ENCODE measurements at regions not wholly inside any gene's neighbourhood (a gene's known extent, or its start where the extent isn't known, plus 50 kb on each side); places are given as distances from the start of the nearest gene placed in this dataset.

DNA sequence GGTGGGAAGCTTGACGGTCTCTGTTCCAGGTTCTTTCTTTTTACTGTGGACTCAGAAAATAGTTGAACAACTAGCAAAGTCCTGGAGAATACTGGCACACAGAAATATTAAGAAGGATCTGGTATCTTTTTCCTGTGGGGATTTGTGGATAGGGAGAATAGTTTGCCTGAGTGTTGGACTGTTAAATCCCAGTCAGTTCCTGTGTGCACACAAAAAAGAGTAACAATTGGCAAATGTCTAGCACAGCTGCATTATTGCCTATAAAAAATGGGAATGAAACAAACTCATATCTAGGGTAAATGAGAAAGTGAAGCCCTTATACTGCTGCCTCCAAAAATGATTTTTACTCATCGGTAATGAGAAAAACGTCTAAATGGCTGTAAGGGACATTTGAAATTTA, 828.2 kb downstream of the JRKL start:
- no peaks in the 10 kb centered on the region for H3K9me3 ChIP-seq (ENCODE audit: insufficient read depth, low read length)
- no peak overlapping the region for H3K4me3 ChIP-seq (ENCODE audit: insufficient read depth, low read length, poor library complexity, severe bottlenecking)
- no peaks in the 10 kb centered on the region for H3K79me2 ChIP-seq (ENCODE audit: insufficient read depth, low read length)
- H3F3A ChIP-seq (ENCODE audit: insufficient read depth) = no peaks in the 10 kb centered on the region
- no peak for TF ChIP-seq EZH2phosphoT487 (conservative IDR thresholded peaks at IDR 0.05; ENCODE audit: low read length)
- TF ChIP-seq, protein P1, sequence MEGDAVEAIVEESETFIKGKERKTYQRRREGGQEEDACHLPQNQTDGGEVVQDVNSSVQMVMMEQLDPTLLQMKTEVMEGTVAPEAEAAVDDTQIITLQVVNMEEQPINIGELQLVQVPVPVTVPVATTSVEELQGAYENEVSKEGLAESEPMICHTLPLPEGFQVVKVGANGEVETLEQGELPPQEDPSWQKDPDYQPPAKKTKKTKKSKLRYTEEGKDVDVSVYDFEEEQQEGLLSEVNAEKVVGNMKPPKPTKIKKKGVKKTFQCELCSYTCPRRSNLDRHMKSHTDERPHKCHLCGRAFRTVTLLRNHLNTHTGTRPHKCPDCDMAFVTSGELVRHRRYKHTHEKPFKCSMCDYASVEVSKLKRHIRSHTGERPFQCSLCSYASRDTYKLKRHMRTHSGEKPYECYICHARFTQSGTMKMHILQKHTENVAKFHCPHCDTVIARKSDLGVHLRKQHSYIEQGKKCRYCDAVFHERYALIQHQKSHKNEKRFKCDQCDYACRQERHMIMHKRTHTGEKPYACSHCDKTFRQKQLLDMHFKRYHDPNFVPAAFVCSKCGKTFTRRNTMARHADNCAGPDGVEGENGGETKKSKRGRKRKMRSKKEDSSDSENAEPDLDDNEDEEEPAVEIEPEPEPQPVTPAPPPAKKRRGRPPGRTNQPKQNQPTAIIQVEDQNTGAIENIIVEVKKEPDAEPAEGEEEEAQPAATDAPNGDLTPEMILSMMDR (IDR thresholded peaks at IDR 0.05; ENCODE audit: insufficient read depth, low read length, poor library complexity, severe bottlenecking) = no peak
- no peaks in the 10 kb centered on the region for H3K36me3 ChIP-seq (ENCODE audit: low read length)
- no peak overlapping the region for H2AFZ ChIP-seq (ENCODE audit: low read depth, low read length, severe bottlenecking)
- no peak overlapping the region for H3K27ac ChIP-seq (ENCODE audit: low read depth, low read length)
- no peaks in the 10 kb centered on the region for H3K9me2 ChIP-seq (replicated peaks; ENCODE audit: insufficient read depth, low read length)
- no peaks in the 10 kb centered on the region for H3K27me3 ChIP-seq (ENCODE audit: low read length)
- H4K20me1 ChIP-seq (ENCODE audit: low read depth, low read length) = no peaks in the 10 kb centered on the region
- no peak overlapping the region for H3K4me2 ChIP-seq (ENCODE audit: low read depth, low read length, poor library complexity, severe bottlenecking)
- no peak overlapping the region for H3K9ac ChIP-seq (ENCODE audit: low read length)

DNA sequence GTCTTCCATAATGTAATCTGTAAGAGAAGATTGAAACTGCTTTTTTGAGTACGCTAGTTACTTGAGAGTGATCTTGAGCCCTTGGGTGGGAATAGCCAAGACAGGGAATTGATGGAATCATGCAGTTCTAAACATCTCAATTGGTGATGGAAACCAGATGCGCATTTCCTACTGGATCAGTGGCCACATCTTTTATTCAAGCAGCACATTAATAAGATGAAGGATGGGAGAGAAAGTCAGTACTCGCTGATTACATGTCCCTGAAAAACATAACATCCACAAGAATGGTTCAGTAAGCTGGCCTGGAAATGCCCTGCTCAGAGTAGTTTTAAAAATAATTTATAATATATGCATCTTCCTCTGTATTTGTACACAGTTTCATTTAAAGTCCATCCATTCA, 833.8 kb downstream of the JRKL start:
- Histone ChIP-seq H3K9me3 (ENCODE audit: insufficient read depth, low read length) (no peaks in the 10 kb centered on the region), H3K79me2 (ENCODE audit: insufficient read depth, low read length) (no peaks in the 10 kb centered on the region), H3K4me2 (ENCODE audit: low read depth, low read length, poor library complexity, severe bottlenecking) (no peak overlapping the region), H3K9ac (ENCODE audit: low read length) (no peak overlapping the region), H3F3A (ENCODE audit: insufficient read depth) (no peaks in the 10 kb centered on the region), H3K27me3 (ENCODE audit: low read length) (no peaks in the 10 kb centered on the region), H3K4me3 (ENCODE audit: insufficient read depth, low read length, poor library complexity, severe bottlenecking) (no peak overlapping the region), H2AFZ (ENCODE audit: low read depth, low read length, severe bottlenecking) (no peak overlapping the region), H3K9me2 (replicated peaks; ENCODE audit: insufficient read depth, low read length) (no peaks in the 10 kb centered on the region), H3K36me3 (ENCODE audit: low read length) (no peaks in the 10 kb centered on the region), H4K20me1 (ENCODE audit: low read depth, low read length) (no peaks in the 10 kb centered on the region), H3K27ac (ENCODE audit: low read depth, low read length) (no peak overlapping the region)
- no peak for TF ChIP-seq EZH2phosphoT487 (conservative IDR thresholded peaks at IDR 0.05; ENCODE audit: low read length)
- TF ChIP-seq, protein P1 (IDR thresholded peaks at IDR 0.05; ENCODE audit: insufficient read depth, low read length, poor library complexity, severe bottlenecking) = no peak

DNA sequence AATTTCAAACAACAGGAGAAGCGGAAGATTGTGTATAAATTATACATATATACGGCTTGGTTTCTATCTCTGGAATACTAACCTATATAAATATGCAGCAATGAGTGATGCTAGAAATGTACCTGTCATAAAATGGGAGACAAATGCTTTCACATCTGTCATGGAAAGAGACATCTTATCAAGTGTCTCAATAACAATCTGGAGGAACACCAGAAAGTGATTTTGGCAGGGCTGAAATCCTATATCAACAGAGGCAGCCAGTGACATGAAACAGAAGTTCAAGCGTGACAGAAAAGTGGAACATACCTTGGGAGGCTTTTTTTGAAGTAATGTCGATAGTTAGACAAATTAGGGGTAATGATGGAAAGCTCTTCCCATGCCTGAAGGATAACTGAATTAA, 834.6 kb downstream of the JRKL start:
- TF ChIP-seq, protein P1 (IDR thresholded peaks at IDR 0.05; ENCODE audit: insufficient read depth, low read length, poor library complexity, severe bottlenecking) = no peak
- no peak for TF ChIP-seq EZH2phosphoT487 (conservative IDR thresholded peaks at IDR 0.05; ENCODE audit: low read length)
- H3K27me3 ChIP-seq (ENCODE audit: low read length) = no peaks in the 10 kb centered on the region
- no peaks in the 10 kb centered on the region for H3K9me3 ChIP-seq (ENCODE audit: insufficient read depth, low read length)
- no peak overlapping the region for H3K27ac ChIP-seq (ENCODE audit: low read depth, low read length)
- H3K4me2 ChIP-seq (ENCODE audit: low read depth, low read length, poor library complexity, severe bottlenecking) = no peak overlapping the region
- H3K36me3 ChIP-seq (ENCODE audit: low read length) = no peaks in the 10 kb centered on the region
- H4K20me1 ChIP-seq (ENCODE audit: low read depth, low read length) = no peaks in the 10 kb centered on the region
- H3K9me2 ChIP-seq (replicated peaks; ENCODE audit: insufficient read depth, low read length) = no peaks in the 10 kb centered on the region
- no peaks in the 10 kb centered on the region for H3F3A ChIP-seq (ENCODE audit: insufficient read depth)
- no peaks in the 10 kb centered on the region for H3K79me2 ChIP-seq (ENCODE audit: insufficient read depth, low read length)
- H3K9ac ChIP-seq (ENCODE audit: low read length) = no peak overlapping the region
- H2AFZ ChIP-seq (ENCODE audit: low read depth, low read length, severe bottlenecking) = no peak overlapping the region
- no peak overlapping the region for H3K4me3 ChIP-seq (ENCODE audit: insufficient read depth, low read length, poor library complexity, severe bottlenecking)
